GM12878 (cell line): ENCODE measurements at regions not wholly inside any gene's neighbourhood (a gene's known extent, or its start where the extent isn't known, plus 50 kb on each side); places are given as distances from the start of the nearest gene placed in this dataset.

Source experiments
- ATAC-seq: fragments of 200-7000 bp; cut with Tn5 transposase; 3 replicates; pipeline ENCODE4 v1.9.1; 2020; ENCODE audit warnings: mild to moderate bottlenecking, moderate library complexity
- BruUV-seq: library from RNA; stranded (reverse); fragments of 400-500 nt; replicated peaks from 2 replicates; lab custom pipeline; 2021; lab: Mats Ljungman, UMichigan
- CTCF ChIA-PET: fragments of 300-600 bp; sonication (Branson Sonifier 250); formaldehyde crosslinking; extraction: SDS; loops from one replicate; lab custom pipeline; 2021; ENCODE audit warnings: inconsistent platforms; lab: Yijun Ruan, JAX
- POLR2A ChIA-PET: fragments of 350-600 bp; formaldehyde crosslinking; extraction: SDS; loops from one replicate; lab custom pipeline; 2021; ENCODE audit warnings: inconsistent platforms; lab: Charles Lee
- RAD21 ChIA-PET: fragments of 300-600 bp; sonication (Branson Sonifier 250); formaldehyde crosslinking; loops from one replicate; lab custom pipeline; 2023; ENCODE audit warnings: antibody characterized with exemption; ENCODE audit not compliant: unreplicated experiment; lab: Charles Lee
- SMC1A ChIA-PET: fragments of 300-600 bp; sonication (Branson Sonifier 250); formaldehyde crosslinking; loops from one replicate; lab custom pipeline; 2023; ENCODE audit not compliant: unreplicated experiment, uncharacterized antibody; lab: Charles Lee
- DNase-seq: peaks from one replicate; pipeline ENCODE4 v3.0.0-alpha.2; 2011; ENCODE audit warnings: low read depth, low spot score
- FAIRE-seq: peaks from 3 replicates; lab custom pipeline; 2011; peaks lifted over from hg19 to GRCh38; lab: Jason Lieb, UNC
- H2AFZ ChIP-seq: 2 replicates; pipeline ENCODE4 v1.6.0; 2011; ENCODE audit warnings: low read depth, low read length, control low read depth; ENCODE audit not compliant: control insufficient read depth
- H3K27ac ChIP-seq: 2 replicates; pipeline ENCODE4 v1.5.1; 2011; ENCODE audit warnings: control low read depth; ENCODE audit not compliant: control insufficient read depth, insufficient read depth
- H3K27me3 ChIP-seq, 2 experiments: replicated peaks in 1 of 2; 2 replicates each; pipeline versions ENCODE4 v1.6.0 to v1.6.1; 2011; ENCODE audit warnings: low read length in 1 of 2; ENCODE audit not compliant: control insufficient read depth in 2 of 2, insufficient read depth in 2 of 2
- H3K36me3 ChIP-seq, 2 experiments: 2 replicates each; pipeline ENCODE4 v1.5.1; 2011; ENCODE audit warnings: low read length in 1 of 2; ENCODE audit not compliant: control insufficient read depth in 2 of 2, insufficient read depth in 2 of 2
- H3K4me1 ChIP-seq: 2 replicates; pipeline ENCODE4 v1.6.1; 2011; ENCODE audit warnings: mild to moderate bottlenecking, low read length, moderate library complexity, mixed read lengths; ENCODE audit not compliant: control insufficient read depth, insufficient read depth
- H3K4me2 ChIP-seq: 2 replicates; pipeline ENCODE4 v1.6.0; 2011; ENCODE audit warnings: control low read depth; ENCODE audit not compliant: control insufficient read depth, insufficient read depth
- H3K4me3 ChIP-seq: fragments of 200-600 bp; sonication (generic); 2 replicates; pipeline ENCODE4 v1.5.1; 2016
- H3K79me2 ChIP-seq: 2 replicates; pipeline ENCODE4 v1.6.0; 2011; ENCODE audit warnings: low read length; ENCODE audit not compliant: control insufficient read depth, insufficient read depth
- H3K9ac ChIP-seq: 2 replicates; pipeline ENCODE4 v1.8.0; 2011; ENCODE audit warnings: low read length, control low read depth, mixed read lengths; ENCODE audit not compliant: control insufficient read depth, insufficient read depth
- H3K9me3 ChIP-seq: replicated peaks from 3 replicates; pipeline ENCODE4 v1.5.1; 2011; ENCODE audit warnings: mild to moderate bottlenecking, low read length; ENCODE audit not compliant: control insufficient read depth, insufficient read depth
- H4K20me1 ChIP-seq: 2 replicates; pipeline ENCODE4 v1.6.0; 2011; ENCODE audit not compliant: control insufficient read depth, insufficient read depth
- CBFB ChIP-seq: IDR thresholded peaks from 2 replicates; pipeline ENCODE4 v1.6.1; 2016; ENCODE audit warnings: antibody characterized with exemption, low read depth
- CEBPB ChIP-seq, 2 experiments: fragments of 150-350 bp in 1 of 2; IDR thresholded peaks; 2 replicates each; pipeline ENCODE4 v1.6.1; 2012 to 2014; ENCODE audit warnings: low read depth in 2 of 2, low read length in 2 of 2, borderline replicate concordance in 1 of 2, inconsistent platforms in 1 of 2
- JUND ChIP-seq: IDR thresholded peaks from 2 replicates; pipeline ENCODE4 v1.6.1; 2012; ENCODE audit warnings: low read depth, mild to moderate bottlenecking, low read length, improper control_type of control experiment, moderate library complexity
- RBBP5 ChIP-seq: fragments of 200-600 bp; sonication (generic); conservative IDR thresholded peaks from 2 replicates; pipeline ENCODE4 v1.6.1; 2016
- SMARCA5 ChIP-seq: fragments of 450-650 bp; IDR thresholded peaks from 2 replicates; pipeline ENCODE4 v1.6.1; 2017; ENCODE audit warnings: mild to moderate bottlenecking
- SRF ChIP-seq, 2 experiments: IDR thresholded peaks; 2 replicates each; pipeline ENCODE4 v1.6.1; 2011; ENCODE audit warnings: low read depth in 2 of 2, low read length in 2 of 2, mild to moderate bottlenecking in 1 of 2, moderate library complexity in 1 of 2
- WRNIP1 ChIP-seq: IDR thresholded peaks from 2 replicates; pipeline ENCODE4 v1.6.1; 2011; ENCODE audit warnings: low read depth, low read length, improper control_type of control experiment, borderline replicate concordance
- ZBED1 ChIP-seq: IDR thresholded peaks from 2 replicates; pipeline ENCODE4 v1.6.1; 2016; ENCODE audit warnings: borderline replicate concordance
- ZBTB40 ChIP-seq: fragments of 450-650 bp; IDR thresholded peaks from 2 replicates; pipeline ENCODE4 v1.6.1; 2016; ENCODE audit warnings: mild to moderate bottlenecking, moderate library complexity, borderline replicate concordance
- ZNF384 ChIP-seq: IDR thresholded peaks from 2 replicates; pipeline ENCODE4 v1.6.1; 2012; ENCODE audit warnings: low read depth, mild to moderate bottlenecking, low read length, improper control_type of control experiment, borderline replicate concordance
- WGBS: methylation state at CpG from one replicate; pipeline ENCODE4 v1.1.6; 2016; ENCODE audit warnings: low lambda C conversion rate; ENCODE audit not compliant: insufficient replicate concordance, insufficient coverage; ENCODE audit errors: missing lambda C conversion rate; 5-methylcytosine and 5-hydroxymethylcytosine counted together
- in situ Hi-C: fragments of 300-500 bp; cut with MboI; formaldehyde crosslinking; loops from 9 replicates; pipeline ENCODE4 v1.14.3; 2018; ENCODE audit warnings: mixed read lengths
- intact Hi-C: fragments of 100-400 bp; cut with micrococcal nuclease; formaldehyde crosslinking; loops from one replicate; pipeline ENCODE4 v1.14.2; 2022; ENCODE audit not compliant: unreplicated experiment
- TF ChIP-seq, protein P1 (sequence below): fragments of 450-650 bp; formaldehyde crosslinking; IDR thresholded peaks from 2 replicates; pipeline ENCODE4 v1.4.0; 2022; ENCODE audit warnings: mild to moderate bottlenecking, moderate library complexity
- TF ChIP-seq, protein P2 (sequence below): fragments of 450-650 bp; IDR thresholded peaks from 2 replicates; pipeline ENCODE4 v1.6.1; 2016; ENCODE audit warnings: mild to moderate bottlenecking

GRCh38 chr14:97153527-97153926, 356.3 kb downstream of the VRK1 start:
- Histone ChIP-seq H3K27me3 (no peaks in the 10 kb centered on the region), H2AFZ (no peak overlapping the region), H3K9ac (no peak overlapping the region)
- intact Hi-C loops = no loop called here
- no peak for FAIRE-seq
- RAD21 ChIA-PET = no interaction called here
- BruUV-seq = no TSS peak
- TF ChIP-seq RBBP5 = no peak
- no peak for TF ChIP-seq ZBED1
- TF ChIP-seq, protein P1, sequence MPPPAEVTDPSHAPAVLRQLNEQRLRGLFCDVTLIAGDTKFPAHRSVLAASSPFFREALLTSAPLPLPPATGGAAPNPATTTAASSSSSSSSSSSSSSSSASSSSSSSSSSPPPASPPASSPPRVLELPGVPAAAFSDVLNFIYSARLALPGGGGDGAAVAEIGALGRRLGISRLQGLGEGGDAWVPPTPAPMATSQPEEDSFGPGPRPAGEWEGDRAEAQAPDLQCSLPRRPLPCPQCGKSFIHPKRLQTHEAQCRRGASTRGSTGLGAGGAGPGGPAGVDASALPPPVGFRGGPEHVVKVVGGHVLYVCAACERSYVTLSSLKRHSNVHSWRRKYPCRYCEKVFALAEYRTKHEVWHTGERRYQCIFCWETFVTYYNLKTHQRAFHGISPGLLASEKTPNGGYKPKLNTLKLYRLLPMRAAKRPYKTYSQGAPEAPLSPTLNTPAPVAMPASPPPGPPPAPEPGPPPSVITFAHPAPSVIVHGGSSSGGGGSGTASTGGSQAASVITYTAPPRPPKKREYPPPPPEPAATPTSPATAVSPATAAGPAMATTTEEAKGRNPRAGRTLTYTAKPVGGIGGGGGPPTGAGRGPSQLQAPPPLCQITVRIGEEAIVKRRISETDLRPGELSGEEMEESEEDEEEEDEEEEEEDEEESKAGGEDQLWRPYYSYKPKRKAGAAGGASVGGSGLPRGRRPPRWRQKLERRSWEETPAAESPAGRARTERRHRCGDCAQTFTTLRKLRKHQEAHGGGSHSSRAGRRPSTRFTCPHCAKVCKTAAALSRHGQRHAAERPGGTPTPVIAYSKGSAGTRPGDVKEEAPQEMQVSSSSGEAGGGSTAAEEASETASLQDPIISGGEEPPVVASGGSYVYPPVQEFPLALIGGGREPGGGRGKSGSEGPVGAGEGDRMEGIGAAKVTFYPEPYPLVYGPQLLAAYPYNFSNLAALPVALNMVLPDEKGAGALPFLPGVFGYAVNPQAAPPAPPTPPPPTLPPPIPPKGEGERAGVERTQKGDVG = no peak
- TF ChIP-seq JUND = no peak
- TF ChIP-seq SMARCA5 = no peak
- TF ChIP-seq, protein P2, sequence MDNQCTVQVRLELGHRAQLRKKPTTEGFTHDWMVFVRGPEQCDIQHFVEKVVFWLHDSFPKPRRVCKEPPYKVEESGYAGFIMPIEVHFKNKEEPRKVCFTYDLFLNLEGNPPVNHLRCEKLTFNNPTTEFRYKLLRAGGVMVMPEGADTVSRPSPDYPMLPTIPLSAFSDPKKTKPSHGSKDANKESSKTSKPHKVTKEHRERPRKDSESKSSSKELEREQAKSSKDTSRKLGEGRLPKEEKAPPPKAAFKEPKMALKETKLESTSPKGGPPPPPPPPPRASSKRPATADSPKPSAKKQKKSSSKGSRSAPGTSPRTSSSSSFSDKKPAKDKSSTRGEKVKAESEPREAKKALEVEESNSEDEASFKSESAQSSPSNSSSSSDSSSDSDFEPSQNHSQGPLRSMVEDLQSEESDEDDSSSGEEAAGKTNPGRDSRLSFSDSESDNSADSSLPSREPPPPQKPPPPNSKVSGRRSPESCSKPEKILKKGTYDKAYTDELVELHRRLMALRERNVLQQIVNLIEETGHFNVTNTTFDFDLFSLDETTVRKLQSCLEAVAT = no peak
- TF ChIP-seq WRNIP1 = no peak
- TF ChIP-seq ZBTB40 = no peak
- no peak for TF ChIP-seq CBFB
- no peak for TF ChIP-seq SRF (IDR thresholded peaks at IDR 0.05; ENCODE audit: low read depth in 2 of 2, low read length in 2 of 2)
- TF ChIP-seq ZNF384 = no peak
- TF ChIP-seq CEBPB (IDR thresholded peaks at IDR 0.05; ENCODE audit: borderline replicate concordance in 1 of 2, low read depth in 2 of 2, low read length in 2 of 2) = no peak
- TF ChIP-seq, all 136 proteins: peak for 0
- DNase-seq = no peak
- ChIA-PET POLR2A (no interaction called here), CTCF (no interaction called here), SMC1A (no interaction called here)
- Histone ChIP-seq H3K9me3 (no peaks in the 10 kb centered on the region), H3K4me2 (no peak overlapping the region), H3K4me1 (no peaks in the 10 kb centered on the region), H3K4me3 (no peak overlapping the region), H3K79me2 (no peaks in the 10 kb centered on the region), H3K27ac (no peak overlapping the region), H3K36me3 (no peaks in the 10 kb centered on the region), H4K20me1 (no peaks in the 10 kb centered on the region)
- 16% methylated on average over 6 of the region's 6 CpGs for WGBS
- in situ Hi-C loops = no loop called here
- no peak for ATAC-seq
